ENCODE measurements at regions not wholly inside any gene's neighbourhood (a gene's known extent, or its start where the extent isn't known, plus 50 kb on each side); places are given as distances from the start of the nearest gene placed in this dataset.

DNA sequence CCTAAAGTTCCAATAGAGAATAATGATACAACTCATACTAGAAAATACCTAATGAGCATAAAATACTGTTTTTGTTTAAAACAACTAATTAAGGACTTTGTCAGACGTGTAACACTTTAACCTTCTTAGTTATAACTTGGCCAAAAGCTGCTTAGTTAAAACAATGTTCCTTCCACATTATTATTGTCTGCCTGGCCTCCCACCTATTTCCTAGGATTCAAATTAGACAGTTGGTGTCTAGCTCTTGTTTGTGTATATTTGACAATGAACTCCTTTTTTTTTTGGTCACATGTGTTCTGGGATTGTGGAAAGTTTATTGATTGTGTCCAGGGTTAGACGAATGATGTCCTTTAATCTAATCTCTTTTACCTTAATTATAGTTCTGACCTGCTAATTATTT lies 67.6 kb upstream of the PSMA6 start:
- H3K36me3 ChIP-seq (ENCODE audit: insufficient read depth, low read length, poor library complexity, severe bottlenecking), result no peaks in the 10 kb centered on the region
- ChIA-PET POLR2A (ENCODE audit: low non-redundant PET) (no interaction called here), CTCF (no interaction called here)
- DNase-seq (ENCODE audit: low spot score), result no peak
- H3K4me1 ChIP-seq (ENCODE audit: insufficient read depth, low read length, poor library complexity, severe bottlenecking), result peaks cover 4% of the 10 kb centered on the region
- no peaks in the 10 kb centered on the region for H3K27me3 ChIP-seq (replicated peaks; ENCODE audit: insufficient read depth, low read depth, low read length, poor library complexity)
- intact Hi-C loops (cut with micrococcal nuclease; ENCODE audit: unreplicated experiment), result no loop called here
- H3K4me3 ChIP-seq (ENCODE audit: low read depth, low read length, poor library complexity, severe bottlenecking), result no peak overlapping the region
- no peaks in the 10 kb centered on the region for H3K9me3 ChIP-seq (ENCODE audit: low read depth, low read length, poor library complexity, severe bottlenecking)
- TF ChIP-seq EZH2 (IDR thresholded peaks at IDR 0.05; ENCODE audit: borderline replicate concordance, low read depth, low read length, poor library complexity, severe bottlenecking), result no peak
- TF ChIP-seq, protein P1, sequence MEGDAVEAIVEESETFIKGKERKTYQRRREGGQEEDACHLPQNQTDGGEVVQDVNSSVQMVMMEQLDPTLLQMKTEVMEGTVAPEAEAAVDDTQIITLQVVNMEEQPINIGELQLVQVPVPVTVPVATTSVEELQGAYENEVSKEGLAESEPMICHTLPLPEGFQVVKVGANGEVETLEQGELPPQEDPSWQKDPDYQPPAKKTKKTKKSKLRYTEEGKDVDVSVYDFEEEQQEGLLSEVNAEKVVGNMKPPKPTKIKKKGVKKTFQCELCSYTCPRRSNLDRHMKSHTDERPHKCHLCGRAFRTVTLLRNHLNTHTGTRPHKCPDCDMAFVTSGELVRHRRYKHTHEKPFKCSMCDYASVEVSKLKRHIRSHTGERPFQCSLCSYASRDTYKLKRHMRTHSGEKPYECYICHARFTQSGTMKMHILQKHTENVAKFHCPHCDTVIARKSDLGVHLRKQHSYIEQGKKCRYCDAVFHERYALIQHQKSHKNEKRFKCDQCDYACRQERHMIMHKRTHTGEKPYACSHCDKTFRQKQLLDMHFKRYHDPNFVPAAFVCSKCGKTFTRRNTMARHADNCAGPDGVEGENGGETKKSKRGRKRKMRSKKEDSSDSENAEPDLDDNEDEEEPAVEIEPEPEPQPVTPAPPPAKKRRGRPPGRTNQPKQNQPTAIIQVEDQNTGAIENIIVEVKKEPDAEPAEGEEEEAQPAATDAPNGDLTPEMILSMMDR (conservative IDR thresholded peaks at IDR 0.05; ENCODE audit: low read depth, low read length), result no peak
- no TSS peak for BruUV-seq (replicated peaks)
- H3K27ac ChIP-seq (ENCODE audit: low read depth, low read length, poor library complexity, severe bottlenecking), result no peak overlapping the region

DNA sequence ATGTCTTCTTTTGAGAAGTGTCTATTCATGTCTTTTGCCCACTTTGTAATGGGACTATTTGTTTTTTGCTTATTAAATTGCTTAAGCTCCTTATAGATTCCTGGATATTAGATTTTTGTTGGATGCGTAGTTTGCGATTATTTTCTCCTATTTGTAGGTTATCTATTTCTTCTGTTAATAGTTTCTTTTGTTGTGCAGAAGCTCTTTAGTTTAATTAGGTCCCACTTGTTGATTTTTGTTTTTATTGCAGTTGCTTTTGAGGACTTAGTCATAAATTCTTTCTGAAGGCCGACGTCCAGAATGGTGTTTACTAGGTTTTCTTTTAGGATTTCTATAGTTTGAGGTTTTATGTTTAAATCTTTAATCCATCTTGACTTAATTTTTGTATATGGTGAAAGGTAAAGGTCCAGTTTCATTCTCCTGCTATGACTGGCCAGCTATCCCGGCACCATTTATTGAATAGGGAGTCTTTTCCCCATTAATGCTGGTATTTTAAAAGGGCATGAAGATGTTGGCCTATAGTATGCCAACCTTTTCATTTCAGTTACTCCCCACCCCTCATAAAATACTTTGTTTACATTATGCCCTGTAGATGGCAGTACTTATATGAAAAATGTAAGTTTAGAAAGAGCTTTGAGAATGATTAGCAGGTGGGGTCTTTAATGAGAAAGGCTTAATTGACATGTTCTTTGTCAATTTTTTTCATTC lies 62.9 kb upstream of the PSMA6 start:
- TF ChIP-seq EZH2 (IDR thresholded peaks at IDR 0.05; ENCODE audit: borderline replicate concordance, low read depth, low read length, poor library complexity, severe bottlenecking), result no peak
- TF ChIP-seq, protein P1 (conservative IDR thresholded peaks at IDR 0.05; ENCODE audit: low read depth, low read length), result peak; percentile 68
- no peaks in the 10 kb centered on the region for H3K27me3 ChIP-seq (replicated peaks; ENCODE audit: insufficient read depth, low read depth, low read length, poor library complexity)
- ChIA-PET POLR2A (ENCODE audit: low non-redundant PET) (no interaction called here), CTCF (interaction anchor here (0.6 to 0.9 kb wide), 4 partner anchors 50 to 556 kb away, joined by 3 to 5 read pairs (median 4); partner anchors contain the start of gene NFKBIA)
- BruUV-seq (replicated peaks), result no TSS peak
- H3K36me3 ChIP-seq (ENCODE audit: insufficient read depth, low read length, poor library complexity, severe bottlenecking), result no peaks in the 10 kb centered on the region
- H3K9me3 ChIP-seq (ENCODE audit: low read depth, low read length, poor library complexity, severe bottlenecking), result no peaks in the 10 kb centered on the region
- no peak overlapping the region for H3K4me3 ChIP-seq (ENCODE audit: low read depth, low read length, poor library complexity, severe bottlenecking)
- intact Hi-C loops (cut with micrococcal nuclease; ENCODE audit: unreplicated experiment), result loop anchor here (2.0 kb wide), 1 partner anchor 184 kb away; no protein-coding TSS in a partner anchor
- H3K27ac ChIP-seq (ENCODE audit: low read depth, low read length, poor library complexity, severe bottlenecking), result no peak overlapping the region
- peak; percentile 61 for DNase-seq (ENCODE audit: low spot score)
- H3K4me1 ChIP-seq (ENCODE audit: insufficient read depth, low read length, poor library complexity, severe bottlenecking), result peaks cover 50% of the 10 kb centered on the region

DNA sequence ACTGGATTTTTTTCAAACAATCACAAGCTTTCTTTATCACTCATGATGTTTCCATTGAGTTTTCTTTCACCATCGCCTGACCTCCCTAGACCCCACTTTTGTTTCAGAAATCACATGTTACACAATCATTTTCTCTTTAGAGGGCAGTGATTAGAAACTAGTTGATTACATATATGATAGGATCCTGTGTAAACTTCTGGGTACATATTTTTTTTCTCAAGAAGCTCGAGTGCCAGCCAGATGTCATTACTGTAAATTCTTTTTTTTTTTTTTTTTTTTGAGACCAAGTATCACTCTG lies 62.4 kb upstream of the PSMA6 start:
- Histone ChIP-seq H3K36me3 (ENCODE audit: insufficient read depth, low read length, poor library complexity, severe bottlenecking) (no peaks in the 10 kb centered on the region), H3K27me3 (replicated peaks; ENCODE audit: insufficient read depth, low read depth, low read length, poor library complexity) (no peaks in the 10 kb centered on the region), H3K4me1 (ENCODE audit: insufficient read depth, low read length, poor library complexity, severe bottlenecking) (peaks cover 55% of the 10 kb centered on the region), H3K4me3 (ENCODE audit: low read depth, low read length, poor library complexity, severe bottlenecking) (no peak overlapping the region), H3K9me3 (ENCODE audit: low read depth, low read length, poor library complexity, severe bottlenecking) (no peaks in the 10 kb centered on the region), H3K27ac (ENCODE audit: low read depth, low read length, poor library complexity, severe bottlenecking) (no peak overlapping the region)
- no peak for TF ChIP-seq EZH2 (IDR thresholded peaks at IDR 0.05; ENCODE audit: borderline replicate concordance, low read depth, low read length, poor library complexity, severe bottlenecking)
- TF ChIP-seq, protein P1 (conservative IDR thresholded peaks at IDR 0.05; ENCODE audit: low read depth, low read length), result no peak; the same call in 1 of the 2 replicates
- intact Hi-C loops (cut with micrococcal nuclease; ENCODE audit: unreplicated experiment), result loop anchor here (2.0 to 5.0 kb wide), 3 partner anchors 63 to 183 kb away; partner anchors contain the start of gene PSMA6
- POLR2A ChIA-PET (ENCODE audit: low non-redundant PET), result no interaction called here
- no peak for DNase-seq (ENCODE audit: low spot score)
- CTCF ChIA-PET, result interaction anchor here (0.6 to 0.9 kb wide), 4 partner anchors 50 to 557 kb away, joined by 3 to 5 read pairs (median 4); partner anchors contain the start of gene NFKBIA
- BruUV-seq (replicated peaks), result no TSS peak

All from A673 (cell line).